ENCODE measurements at regions not wholly inside any gene's neighbourhood (a gene's known extent, or its start where the extent isn't known, plus 50 kb on each side); places are given as distances from the start of the nearest gene placed in this dataset.

- Histone ChIP-seq H3K4me3 (ENCODE audit: low read length) (no peak overlapping the region), H3K9me3 (ENCODE audit: low read depth, low read length) (no peaks in the 10 kb centered on the region), H3K4me1 (ENCODE audit: insufficient read depth, low read length) (peaks cover 4% of the 10 kb centered on the region), H3K27me3 (ENCODE audit: insufficient read depth, low read length) (no peaks in the 10 kb centered on the region)
These were observed 92.9 kb downstream of the TXNL1 start for GRCh38 chr18:56545464-56545863.

GRCh38 chr18:56542476-56542875, 95.9 kb downstream of the TXNL1 start:
- no peaks in the 10 kb centered on the region for H3K9me3 ChIP-seq (ENCODE audit: low read depth, low read length)
- no peaks in the 10 kb centered on the region for H3K27me3 ChIP-seq (ENCODE audit: insufficient read depth, low read length)
- no peak overlapping the region for H3K4me3 ChIP-seq (ENCODE audit: low read length)
- H3K4me1 ChIP-seq (ENCODE audit: insufficient read depth, low read length): peaks cover 4% of the 10 kb centered on the region

- no peak overlapping the region for H3K4me3 ChIP-seq (ENCODE audit: low read length)
- H3K4me1 ChIP-seq (ENCODE audit: insufficient read depth, low read length): peaks cover 4% of the 10 kb centered on the region
- H3K9me3 ChIP-seq (ENCODE audit: low read depth, low read length): no peaks in the 10 kb centered on the region
- H3K27me3 ChIP-seq (ENCODE audit: insufficient read depth, low read length): no peaks in the 10 kb centered on the region
These were observed 96.6 kb downstream of the TXNL1 start for GRCh38 chr18:56541793-56542192.

GRCh38 chr18:56541340-56541739, 97.1 kb downstream of the TXNL1 start:
- no peaks in the 10 kb centered on the region for H3K27me3 ChIP-seq (ENCODE audit: insufficient read depth, low read length)
- H3K9me3 ChIP-seq (ENCODE audit: low read depth, low read length): no peaks in the 10 kb centered on the region
- peaks cover 4% of the 10 kb centered on the region for H3K4me1 ChIP-seq (ENCODE audit: insufficient read depth, low read length)
- no peak overlapping the region for H3K4me3 ChIP-seq (ENCODE audit: low read length)

GRCh38 chr18:56538746-56539145, 99.6 kb downstream of the TXNL1 start:
- H3K4me1 ChIP-seq (ENCODE audit: insufficient read depth, low read length): peaks cover 4% of the 10 kb centered on the region
- H3K9me3 ChIP-seq (ENCODE audit: low read depth, low read length): no peaks in the 10 kb centered on the region
- H3K27me3 ChIP-seq (ENCODE audit: insufficient read depth, low read length): no peaks in the 10 kb centered on the region
- no peak overlapping the region for H3K4me3 ChIP-seq (ENCODE audit: low read length)

- H3K4me1 ChIP-seq (ENCODE audit: insufficient read depth, low read length): no peaks in the 10 kb centered on the region
- no peak overlapping the region for H3K4me3 ChIP-seq (ENCODE audit: low read length)
- H3K9me3 ChIP-seq (ENCODE audit: low read depth, low read length): no peaks in the 10 kb centered on the region
- H3K27me3 ChIP-seq (ENCODE audit: insufficient read depth, low read length): no peaks in the 10 kb centered on the region
These were observed 106.1 kb downstream of the TXNL1 start for GRCh38 chr18:56532176-56532840.

GRCh38 chr18:56522816-56523215, 115.6 kb downstream of the TXNL1 start:
- Histone ChIP-seq H3K9me3 (ENCODE audit: low read depth, low read length) (no peaks in the 10 kb centered on the region), H3K4me3 (ENCODE audit: low read length) (no peak overlapping the region), H3K27me3 (ENCODE audit: insufficient read depth, low read length) (no peaks in the 10 kb centered on the region), H3K4me1 (ENCODE audit: insufficient read depth, low read length) (no peaks in the 10 kb centered on the region)

- Histone ChIP-seq H3K4me3 (ENCODE audit: low read length) (no peak overlapping the region), H3K4me1 (ENCODE audit: insufficient read depth, low read length) (no peaks in the 10 kb centered on the region), H3K9me3 (ENCODE audit: low read depth, low read length) (no peaks in the 10 kb centered on the region), H3K27me3 (ENCODE audit: insufficient read depth, low read length) (no peaks in the 10 kb centered on the region)
These were observed 117.1 kb downstream of the TXNL1 start for GRCh38 chr18:56521263-56521662.

GRCh38 chr18:56517761-56518160, 120.6 kb downstream of the TXNL1 start:
- H3K9me3 ChIP-seq (ENCODE audit: low read depth, low read length): no peaks in the 10 kb centered on the region
- no peak overlapping the region for H3K4me3 ChIP-seq (ENCODE audit: low read length)
- H3K4me1 ChIP-seq (ENCODE audit: insufficient read depth, low read length): no peaks in the 10 kb centered on the region
- no peaks in the 10 kb centered on the region for H3K27me3 ChIP-seq (ENCODE audit: insufficient read depth, low read length)

- H3K9me3 ChIP-seq (ENCODE audit: low read depth, low read length): no peaks in the 10 kb centered on the region
- H3K27me3 ChIP-seq (ENCODE audit: insufficient read depth, low read length): no peaks in the 10 kb centered on the region
- H3K4me1 ChIP-seq (ENCODE audit: insufficient read depth, low read length): no peaks in the 10 kb centered on the region
- no peak overlapping the region for H3K4me3 ChIP-seq (ENCODE audit: low read length)
These were observed 121.2 kb downstream of the TXNL1 start for GRCh38 chr18:56517196-56517595.

- Histone ChIP-seq H3K4me3 (ENCODE audit: low read length) (no peak overlapping the region), H3K4me1 (ENCODE audit: insufficient read depth, low read length) (no peaks in the 10 kb centered on the region), H3K27me3 (ENCODE audit: insufficient read depth, low read length) (no peaks in the 10 kb centered on the region), H3K9me3 (ENCODE audit: low read depth, low read length) (no peaks in the 10 kb centered on the region)
These were observed 121.6 kb downstream of the TXNL1 start for GRCh38 chr18:56516789-56517188.

- Histone ChIP-seq H3K9me3 (ENCODE audit: low read depth, low read length) (no peaks in the 10 kb centered on the region), H3K4me3 (ENCODE audit: low read length) (no peak overlapping the region), H3K4me1 (ENCODE audit: insufficient read depth, low read length) (no peaks in the 10 kb centered on the region), H3K27me3 (ENCODE audit: insufficient read depth, low read length) (no peaks in the 10 kb centered on the region)
These were observed 122.9 kb downstream of the TXNL1 start for GRCh38 chr18:56515522-56515921.

- Histone ChIP-seq H3K9me3 (ENCODE audit: low read depth, low read length) (no peaks in the 10 kb centered on the region), H3K4me3 (ENCODE audit: low read length) (no peak overlapping the region), H3K27me3 (ENCODE audit: insufficient read depth, low read length) (no peaks in the 10 kb centered on the region), H3K4me1 (ENCODE audit: insufficient read depth, low read length) (no peaks in the 10 kb centered on the region)
These were observed 126.4 kb downstream of the TXNL1 start for GRCh38 chr18:56511996-56512395.

- H3K27me3 ChIP-seq (ENCODE audit: insufficient read depth, low read length): no peaks in the 10 kb centered on the region
- no peaks in the 10 kb centered on the region for H3K4me1 ChIP-seq (ENCODE audit: insufficient read depth, low read length)
- H3K9me3 ChIP-seq (ENCODE audit: low read depth, low read length): no peaks in the 10 kb centered on the region
- H3K4me3 ChIP-seq (ENCODE audit: low read length): no peak overlapping the region
These were observed 128.3 kb downstream of the TXNL1 start for GRCh38 chr18:56510108-56510507.

- no peak overlapping the region for H3K4me3 ChIP-seq (ENCODE audit: low read length)
- no peaks in the 10 kb centered on the region for H3K9me3 ChIP-seq (ENCODE audit: low read depth, low read length)
- no peaks in the 10 kb centered on the region for H3K4me1 ChIP-seq (ENCODE audit: insufficient read depth, low read length)
- no peaks in the 10 kb centered on the region for H3K27me3 ChIP-seq (ENCODE audit: insufficient read depth, low read length)
These were observed 128.7 kb downstream of the TXNL1 start for GRCh38 chr18:56509656-56510055.

GRCh38 chr18:56508370-56509036, 129.9 kb downstream of the TXNL1 start:
- Histone ChIP-seq H3K27me3 (ENCODE audit: insufficient read depth, low read length) (no peaks in the 10 kb centered on the region), H3K9me3 (ENCODE audit: low read depth, low read length) (no peaks in the 10 kb centered on the region), H3K4me3 (ENCODE audit: low read length) (no peak overlapping the region), H3K4me1 (ENCODE audit: insufficient read depth, low read length) (no peaks in the 10 kb centered on the region)
